ENCODE measurements at regions not wholly inside any gene's neighbourhood (a gene's known extent, or its start where the extent isn't known, plus 50 kb on each side); places are given as distances from the start of the nearest gene placed in this dataset.
A peak's percentile ranks its signal among the peaks of the same experiment; 100 is the strongest.
"Not testable (repeated sequence)": the region's sequence is repeated elsewhere in the genome, so short reads cannot be mapped to it uniquely, and the experiment has no call there.

DNA sequence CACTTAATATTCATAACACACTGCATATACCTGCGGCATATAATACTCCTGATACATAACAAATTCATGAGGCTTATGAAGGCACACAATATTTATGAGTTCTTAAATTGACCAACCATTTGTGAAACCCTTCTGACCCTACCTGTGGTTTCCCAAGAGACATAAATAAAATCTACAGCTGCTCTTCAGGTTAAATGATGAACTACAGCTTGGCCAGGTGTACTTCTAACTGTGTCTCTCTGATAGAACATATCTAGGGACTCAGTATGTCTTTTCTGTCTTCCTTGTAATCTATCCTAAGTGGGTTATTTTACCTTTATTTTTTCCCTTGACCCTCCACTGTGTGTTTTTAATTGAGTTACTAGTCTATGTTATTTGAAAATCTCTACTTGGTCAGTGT lies 189.9 kb upstream of the UFM1 start:
- DNase-seq = no peak

DNA sequence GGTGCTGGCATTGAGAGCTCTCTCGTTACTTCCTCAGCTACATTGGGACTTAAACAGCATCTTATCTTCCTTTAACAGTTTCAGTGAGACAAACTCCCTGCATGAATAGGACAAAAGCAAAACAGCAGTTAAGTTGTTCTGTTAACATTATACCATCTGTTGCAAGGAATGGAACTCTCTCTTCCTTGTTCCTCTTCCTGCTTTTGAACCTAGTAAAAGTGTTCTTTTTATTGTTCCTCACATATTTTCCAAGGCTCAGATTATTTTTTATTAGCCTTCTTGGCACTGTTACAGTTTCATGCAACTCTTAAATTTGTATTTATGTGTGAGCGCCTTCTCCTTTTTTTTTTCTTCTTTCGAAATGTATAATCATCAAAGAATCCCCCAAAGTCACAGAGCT lies 202.6 kb upstream of the UFM1 start:
- DNase-seq = no peak

DNA sequence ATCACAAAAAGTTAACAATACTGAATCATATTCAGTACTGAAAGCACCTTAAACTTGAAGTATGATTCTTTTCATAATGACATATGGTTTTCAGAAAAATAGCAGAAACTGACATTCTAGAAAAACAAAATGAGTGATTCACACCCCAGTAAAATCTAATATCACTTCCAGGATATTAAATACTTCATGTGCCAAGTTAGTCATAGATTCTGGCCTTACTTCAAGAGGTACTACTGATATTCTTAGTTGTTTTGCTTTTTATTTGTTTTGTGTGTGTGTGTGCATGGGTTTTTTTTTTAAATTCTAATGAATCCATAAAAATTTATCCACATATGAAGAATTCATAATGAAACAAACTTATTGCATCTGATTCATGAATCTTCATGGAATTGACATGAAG lies 207.9 kb upstream of the UFM1 start:
- no peak for DNase-seq

DNA sequence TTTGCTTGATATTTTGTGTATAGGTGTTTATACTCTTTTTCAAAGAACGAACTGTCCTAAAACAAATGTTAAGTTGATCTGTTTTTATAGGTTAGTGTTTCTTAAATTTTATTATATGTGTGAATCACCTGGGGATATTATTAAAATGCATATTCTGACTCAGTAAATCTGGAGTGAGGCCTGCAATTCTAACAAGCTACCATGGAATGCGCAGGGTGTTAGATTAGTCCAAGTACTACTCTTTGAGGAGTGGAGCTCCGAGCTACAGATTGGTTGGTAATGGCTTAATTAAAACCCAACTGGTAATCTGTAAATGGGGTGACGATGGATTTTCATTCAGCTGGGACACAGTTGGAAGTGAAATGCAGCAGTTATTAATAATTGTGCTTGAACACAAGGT lies 214.1 kb upstream of the UFM1 start:
- DNase-seq = no peak

DNA sequence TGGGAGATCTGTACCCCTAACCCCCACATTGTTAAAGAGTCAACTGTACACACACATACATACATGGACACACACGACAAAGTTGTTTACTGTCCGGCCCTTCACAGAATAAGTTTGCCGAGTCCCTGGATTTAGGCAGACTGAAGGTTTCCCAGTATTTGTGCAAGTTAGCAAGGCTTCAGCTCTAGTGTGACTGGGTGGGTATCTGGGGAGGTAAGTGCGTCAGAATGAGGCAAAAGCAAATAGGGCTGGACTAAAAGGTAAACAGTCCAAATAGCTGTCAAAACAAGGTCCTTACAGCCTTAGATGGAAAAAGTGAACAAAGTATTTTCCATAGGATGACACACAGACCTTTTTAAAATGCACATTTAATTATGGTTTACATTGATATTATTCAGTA lies 228.4 kb upstream of the UFM1 start:
- no peak for DNase-seq

DNA sequence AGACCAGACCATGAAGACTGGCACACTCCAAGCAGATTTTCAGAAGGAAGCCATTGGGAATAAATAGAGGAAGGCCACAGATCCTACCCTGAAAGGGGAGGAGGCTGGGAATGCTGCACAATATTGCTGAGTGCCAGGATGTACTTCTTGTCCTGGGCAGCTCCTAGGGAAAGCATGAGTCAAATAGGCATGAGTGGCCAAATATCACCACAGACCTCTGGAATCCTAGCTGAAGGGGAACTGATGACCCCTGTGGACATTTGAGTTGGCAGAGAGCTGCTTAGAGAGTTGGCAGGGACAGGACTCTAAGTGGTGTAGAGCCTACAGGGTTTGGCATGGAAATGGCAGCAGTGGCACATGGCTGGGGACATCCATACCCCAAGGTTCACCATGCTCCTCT lies 234.3 kb upstream of the TRPC4 start:
- no peak for DNase-seq

DNA sequence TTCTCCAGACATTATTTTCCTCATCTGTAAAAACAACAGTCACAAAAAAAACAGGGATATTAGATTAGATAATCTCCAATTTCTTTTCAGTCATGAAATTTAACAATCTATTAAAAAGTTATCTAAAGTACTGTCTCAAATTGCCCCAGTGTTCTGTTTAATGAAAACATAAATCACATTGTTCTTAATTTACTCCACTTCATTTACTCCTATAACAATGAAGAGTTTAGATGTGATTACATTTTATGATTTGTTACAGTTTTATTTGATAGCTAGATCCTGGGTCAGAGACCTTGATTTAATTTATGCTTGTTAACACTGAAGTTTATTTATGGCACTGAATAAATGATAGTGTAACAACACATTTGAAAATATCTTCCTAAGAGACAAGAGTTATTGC lies 230.2 kb upstream of the TRPC4 start:
- DNase-seq = no peak

DNA sequence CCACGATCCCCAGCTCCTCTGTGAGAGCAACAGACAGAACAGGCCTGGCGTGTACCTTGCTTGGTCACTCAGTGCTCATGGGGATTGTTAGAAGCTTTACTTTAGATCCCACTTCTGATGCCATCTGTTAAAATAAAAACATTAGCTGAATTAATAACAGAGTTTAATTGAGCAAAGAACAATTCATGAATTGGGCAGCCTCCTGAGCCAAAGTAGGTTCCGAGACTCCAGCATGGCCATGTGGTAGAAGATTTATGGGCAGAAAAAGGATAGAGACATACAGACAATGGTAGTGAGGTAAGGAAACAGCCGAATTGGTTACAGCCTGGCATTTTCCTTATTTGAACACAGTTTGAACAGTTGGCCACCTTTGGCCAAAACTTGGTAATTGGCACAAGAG lies 223.9 kb upstream of the TRPC4 start:
- no peak for DNase-seq

DNA sequence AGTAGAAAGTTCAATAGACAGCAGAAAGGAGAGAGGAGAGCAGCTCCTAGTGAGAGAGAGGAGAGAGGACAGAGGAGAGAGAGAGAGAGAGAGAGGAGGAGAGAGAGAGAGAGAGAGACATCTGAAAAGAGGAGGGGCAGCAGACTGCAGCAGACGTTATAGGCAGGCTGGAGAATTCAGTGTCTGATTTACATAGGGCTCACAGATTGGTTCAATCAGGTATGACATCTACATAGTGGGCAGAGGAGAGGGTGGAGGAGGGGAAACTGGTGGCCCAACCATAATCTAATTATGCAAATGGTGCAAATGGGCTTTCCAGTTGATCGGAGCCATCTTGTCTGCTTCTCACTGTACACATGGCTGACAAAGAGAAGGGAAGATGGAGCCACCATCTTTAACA lies 221.3 kb upstream of the TRPC4 start:
- no peak for DNase-seq

DNA sequence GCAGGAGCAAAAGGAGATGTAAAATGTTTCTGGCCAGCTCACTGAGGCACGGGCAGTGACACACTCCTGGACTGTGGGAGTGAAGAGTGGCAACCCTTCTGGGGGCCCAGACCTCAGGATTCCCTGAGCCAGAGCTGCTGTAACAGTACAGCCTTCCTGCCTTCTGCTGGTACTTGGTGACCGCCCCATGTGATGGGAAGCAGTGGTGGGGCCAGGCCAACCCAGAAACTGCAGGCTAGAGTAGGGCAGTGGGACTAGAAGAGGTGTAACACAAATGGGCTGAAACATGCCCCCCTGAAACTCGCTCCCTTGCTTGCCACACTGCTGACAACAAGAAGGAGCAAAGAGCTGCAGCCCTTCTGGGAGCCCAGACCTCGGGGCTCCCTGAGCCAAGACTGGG lies 217.1 kb upstream of the TRPC4 start:
- DNase-seq = no peak

DNA sequence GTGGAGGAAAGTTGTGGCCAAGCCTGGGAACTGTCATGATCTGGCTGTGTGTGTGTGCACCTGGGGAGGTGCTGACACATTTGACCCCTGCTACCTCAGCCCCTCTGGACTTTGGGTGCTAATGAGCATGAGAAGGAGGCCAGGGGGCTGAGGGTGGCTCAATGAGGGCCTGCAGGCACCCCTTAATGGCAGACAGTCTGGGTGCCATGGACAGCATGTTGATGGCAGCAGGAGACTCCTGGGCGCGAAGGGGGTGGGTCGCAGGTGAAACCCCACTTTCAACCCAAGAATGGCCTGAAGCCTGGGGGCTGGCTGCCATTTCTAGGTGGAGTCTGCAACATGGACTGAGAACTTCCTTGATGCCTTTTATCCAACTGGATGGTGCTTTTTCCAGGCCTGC lies 216.4 kb upstream of the TRPC4 start:
- DNase-seq = no peak

DNA sequence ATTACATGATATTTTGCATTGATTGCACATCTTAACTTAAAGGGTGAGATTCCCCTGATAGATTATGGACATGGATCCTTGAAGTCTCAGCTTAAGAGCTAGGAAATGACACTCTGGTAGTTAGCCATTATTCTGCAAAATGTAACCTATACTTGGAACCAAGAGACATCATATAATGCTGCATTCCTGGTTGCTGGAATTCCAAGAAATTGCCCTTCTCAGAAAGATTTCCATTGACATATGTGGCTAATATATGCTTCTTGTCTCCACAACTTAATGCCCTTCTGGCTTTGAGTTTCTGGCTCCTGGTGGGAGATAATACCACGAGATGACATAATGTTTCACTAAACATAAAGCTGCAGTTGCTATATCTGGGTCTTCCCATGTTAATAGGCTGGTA lies 204.4 kb upstream of the TRPC4 start:
- no peak for DNase-seq

DNA sequence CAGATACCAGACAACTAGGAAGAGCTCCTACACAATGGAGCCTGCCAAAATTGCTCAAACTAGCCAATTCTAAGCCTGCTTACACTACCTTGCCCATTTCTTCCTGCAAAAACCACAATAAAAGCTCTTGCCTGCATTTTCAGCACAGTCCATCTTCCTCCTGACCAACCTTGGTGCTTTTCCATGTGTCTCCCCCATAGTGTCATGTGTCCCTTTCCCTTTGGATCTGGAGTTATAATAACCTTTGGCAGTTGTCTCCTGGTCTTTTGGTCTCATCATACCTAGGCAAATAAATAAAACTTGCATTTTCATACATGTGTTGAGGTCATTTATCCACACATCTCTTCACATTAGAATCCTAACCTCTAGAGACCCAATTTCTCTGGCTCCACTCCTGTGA lies 203.1 kb upstream of the TRPC4 start:
- DNase-seq = no peak

DNA sequence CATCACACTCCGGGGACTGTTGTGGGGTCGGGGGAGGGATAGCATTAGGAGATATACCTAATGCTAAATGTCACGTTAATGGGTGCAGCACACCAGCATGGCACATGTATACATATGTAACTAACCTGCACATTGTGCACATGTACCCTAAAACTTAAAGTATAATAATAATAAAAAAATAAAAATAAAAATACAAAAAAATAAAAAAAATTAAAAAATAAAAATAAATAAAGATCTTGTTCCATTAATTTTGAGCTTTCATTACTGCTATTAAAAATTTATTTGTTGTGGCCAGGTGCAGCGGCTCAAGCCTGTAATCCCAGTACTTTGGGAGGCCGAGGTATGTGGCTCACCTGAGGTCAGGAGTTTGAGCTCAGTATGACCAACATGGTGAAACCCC lies 201.8 kb upstream of the TRPC4 start:
- DNase-seq = not testable (repeated sequence)

DNA sequence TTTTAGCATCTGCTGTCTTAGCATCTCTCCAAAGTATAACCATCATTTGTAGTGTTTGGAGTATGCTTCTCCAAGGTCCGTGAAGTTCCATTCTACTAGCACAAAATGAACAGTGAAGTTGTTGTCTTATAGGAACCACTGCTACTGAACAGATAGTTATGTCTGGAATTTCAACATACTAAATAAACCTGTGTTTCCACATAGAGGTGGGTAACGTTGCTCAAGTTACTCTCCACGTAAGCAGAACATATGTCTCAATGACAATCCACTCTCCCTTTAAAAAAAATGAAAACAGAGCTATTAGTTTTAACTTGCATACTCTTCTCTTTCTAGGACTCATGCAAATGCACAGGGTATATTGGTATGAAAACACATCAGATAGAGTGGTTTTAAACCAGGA lies 184.3 kb upstream of the TRPC4 start:
- DNase-seq = no peak

DNA sequence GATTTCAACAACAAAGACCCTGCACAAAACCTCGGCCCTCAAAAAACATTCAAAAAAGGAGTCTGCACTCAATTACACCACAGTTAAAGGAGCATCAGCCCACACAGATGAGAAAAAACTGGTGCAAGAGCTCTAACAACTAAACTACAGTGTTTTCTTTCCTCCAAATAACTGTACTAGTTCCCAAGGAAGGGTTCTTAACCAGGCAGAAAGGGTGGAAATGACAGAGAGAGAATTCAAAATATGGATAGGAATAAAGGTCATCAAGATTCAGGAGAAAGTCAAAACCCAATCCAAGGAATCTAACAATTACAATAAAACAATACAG lies 176.4 kb upstream of the TRPC4 start:
- no peak for DNase-seq

DNA sequence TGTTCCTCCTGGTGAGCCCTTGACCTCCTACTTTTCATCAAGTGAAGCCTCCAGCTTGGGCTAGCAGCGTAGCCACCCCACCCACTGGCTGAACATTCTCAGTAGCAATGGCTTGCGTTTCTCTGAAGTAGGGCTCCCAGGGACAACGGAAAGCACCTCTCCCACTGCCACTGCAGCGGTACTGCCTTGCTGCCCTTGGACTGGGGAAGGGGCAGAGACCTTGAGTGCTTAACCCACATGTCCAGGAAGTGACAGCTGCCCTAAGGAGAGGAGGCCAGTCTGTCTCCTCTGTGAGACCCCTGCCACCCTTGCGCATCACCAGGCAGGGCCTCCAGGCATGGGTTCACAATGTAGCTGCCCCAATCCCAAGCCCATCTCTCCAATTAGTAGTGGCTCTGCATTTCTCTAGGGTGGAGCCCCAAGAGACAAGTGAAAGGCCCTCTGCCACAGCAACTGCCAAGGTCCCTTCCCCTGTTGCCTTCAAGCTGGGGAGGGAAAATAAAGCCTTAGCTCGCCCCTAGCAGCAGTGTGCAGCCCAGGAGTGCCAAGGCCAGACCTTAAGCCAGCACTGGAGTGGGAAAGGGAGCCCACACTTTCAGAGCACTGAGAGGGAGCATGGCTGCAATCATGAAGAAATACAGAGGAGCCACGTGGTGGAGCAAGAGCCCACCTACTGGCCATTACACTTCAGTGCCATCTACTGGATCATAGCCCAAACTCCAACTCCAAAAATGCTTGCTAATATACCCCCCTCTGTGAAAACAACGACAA lies 175.9 kb upstream of the TRPC4 start:
- no peak for DNase-seq

DNA sequence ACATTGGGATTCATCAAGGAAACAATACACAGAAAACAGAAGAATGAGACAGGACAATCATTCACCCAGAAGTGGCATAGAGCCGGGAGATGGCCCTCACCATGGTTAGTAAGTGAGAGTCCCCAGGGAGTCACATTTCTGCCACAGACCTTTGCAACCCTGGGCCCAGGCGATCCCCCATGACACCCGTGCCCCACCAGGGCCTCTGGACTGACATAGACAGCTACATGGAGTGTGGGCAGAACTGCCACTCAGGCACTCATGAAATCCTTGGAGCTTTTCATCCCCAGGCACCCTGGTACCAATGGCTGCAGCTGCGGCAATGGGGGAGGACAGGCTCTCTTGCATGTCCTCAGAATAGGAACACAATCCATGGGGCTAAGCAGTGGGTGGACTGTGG lies 174.5 kb upstream of the TRPC4 start:
- DNase-seq = no peak

DNA sequence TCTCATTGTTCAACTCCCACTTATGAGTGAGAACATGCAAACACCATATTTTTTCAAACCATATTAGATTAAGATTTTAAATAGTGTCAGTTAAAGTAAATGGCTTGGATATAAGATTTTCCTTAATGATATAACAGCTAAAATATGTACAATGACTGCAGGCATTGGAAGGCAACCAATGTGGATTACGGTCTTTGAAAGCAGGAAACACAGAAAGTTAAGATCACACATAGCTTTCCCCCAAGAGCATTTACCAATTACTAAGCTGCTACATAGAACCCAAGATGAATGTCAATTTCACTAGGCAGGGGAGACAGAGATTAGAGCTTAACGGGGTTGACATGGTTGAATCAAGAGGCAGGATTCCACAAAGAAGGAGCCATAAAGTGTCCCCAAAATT lies 173.2 kb upstream of the TRPC4 start:
- no peak for DNase-seq

DNA sequence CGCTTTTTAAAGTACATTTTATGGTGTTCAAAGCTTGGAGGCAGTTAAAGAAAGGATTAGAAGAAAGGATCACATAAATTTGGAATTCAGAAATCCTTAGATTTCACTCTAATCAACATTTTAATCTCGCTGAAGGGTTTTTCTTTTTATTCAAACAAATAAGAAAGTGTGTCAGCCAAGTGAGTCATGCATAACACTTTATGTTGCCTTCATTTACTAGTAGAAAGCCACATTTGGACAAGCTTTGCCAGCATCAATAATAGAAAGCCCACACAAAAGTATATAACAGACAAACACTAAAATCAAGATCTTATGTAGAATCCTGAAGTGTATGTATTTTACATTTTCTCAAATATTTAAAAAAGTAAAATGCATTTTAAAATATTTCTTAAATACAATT lies 154.9 kb upstream of the TRPC4 start:
- no peak for DNase-seq

DNA sequence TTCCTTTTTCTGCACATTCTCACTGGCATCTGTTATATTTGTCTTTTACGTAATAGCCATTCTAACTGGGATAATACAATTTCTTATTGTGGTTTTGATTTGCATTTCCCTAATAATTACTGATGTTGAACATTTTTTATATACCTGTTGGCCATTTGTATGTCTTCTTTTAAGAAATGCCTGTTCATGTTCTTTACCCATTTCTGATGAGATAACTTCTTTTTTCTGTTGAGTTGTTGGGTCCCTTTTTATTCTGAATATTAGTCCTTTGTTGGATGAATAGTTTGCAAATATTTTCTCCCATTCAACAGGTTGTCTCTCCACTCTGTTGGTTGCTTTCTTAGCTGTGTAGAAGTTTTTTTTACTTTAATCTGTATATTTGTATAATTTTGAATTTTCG lies 147.7 kb upstream of the TRPC4 start:
- no peak for DNase-seq

DNA sequence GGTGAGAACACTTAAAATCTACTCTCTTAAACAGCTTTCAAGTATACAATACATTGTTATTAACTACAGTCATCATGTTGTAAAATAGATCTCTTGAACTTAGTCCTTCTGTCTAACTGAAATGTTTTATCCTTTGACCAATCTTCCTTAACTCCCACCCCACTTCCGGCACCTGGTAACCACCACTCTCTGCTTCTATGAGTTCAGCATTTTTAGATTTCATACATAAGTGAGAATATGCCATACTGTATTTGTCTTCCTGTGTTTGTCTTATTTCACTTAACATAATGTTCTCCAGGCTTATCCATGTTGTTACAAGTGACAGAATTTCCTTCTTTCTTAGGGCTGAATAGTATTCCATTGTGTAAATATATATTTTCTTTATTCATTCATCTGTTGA lies 144.1 kb upstream of the TRPC4 start:
- DNase-seq = no peak

DNA sequence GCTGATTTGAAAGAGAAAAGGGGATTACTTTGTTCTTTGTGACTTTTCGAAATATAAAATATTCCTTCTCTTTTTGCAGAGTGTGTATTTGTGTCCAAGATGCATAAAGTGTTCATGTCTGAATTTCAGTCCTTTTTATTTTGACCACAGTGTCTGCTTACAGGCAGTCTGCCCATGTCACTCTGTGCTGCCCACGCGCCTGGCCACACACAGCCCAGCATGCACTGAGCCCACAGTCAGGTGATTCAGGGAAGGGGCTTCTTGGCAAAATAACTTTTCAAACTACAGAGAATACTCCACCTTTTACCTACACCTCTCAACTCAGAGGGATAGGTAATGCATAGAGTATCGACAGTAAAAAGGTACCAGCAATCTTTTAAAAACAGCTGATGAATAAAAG lies 142.5 kb upstream of the TRPC4 start:
- no peak for DNase-seq

DNA sequence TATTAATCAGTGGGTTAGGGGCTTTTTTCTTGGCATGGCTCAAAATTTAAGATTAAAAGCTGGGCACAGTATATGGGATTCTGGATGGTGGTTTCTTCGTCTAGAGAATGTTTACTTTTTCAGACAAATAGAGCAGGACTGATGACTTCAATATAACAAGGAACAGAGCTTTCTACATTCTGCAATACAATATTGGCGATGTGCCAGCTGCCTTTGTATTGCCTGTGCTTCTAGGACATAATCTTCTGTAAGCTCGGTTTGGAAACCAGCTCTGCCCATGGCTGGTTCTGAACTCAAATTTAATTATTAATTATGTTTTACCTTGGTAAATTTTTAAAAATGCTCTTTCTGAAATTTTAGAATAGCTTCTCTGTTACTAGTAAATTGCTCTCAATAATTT lies 139.1 kb upstream of the TRPC4 start:
- peak in 7 of 56 donors; percentile 1 to 57 (median 4) for DNase-seq
